UCSD-AML1 (cell line): ENCODE measurements at regions not wholly inside any gene's neighbourhood (a gene's known extent, or its start where the extent isn't known, plus 50 kb on each side); places are given as distances from the start of the nearest gene placed in this dataset.

Source experiments
- DNase-seq: peaks from one replicate; lab custom pipeline; 2025; ENCODE audit not compliant: unreplicated experiment; lab: John Stamatoyannopoulos, UW

DNA sequence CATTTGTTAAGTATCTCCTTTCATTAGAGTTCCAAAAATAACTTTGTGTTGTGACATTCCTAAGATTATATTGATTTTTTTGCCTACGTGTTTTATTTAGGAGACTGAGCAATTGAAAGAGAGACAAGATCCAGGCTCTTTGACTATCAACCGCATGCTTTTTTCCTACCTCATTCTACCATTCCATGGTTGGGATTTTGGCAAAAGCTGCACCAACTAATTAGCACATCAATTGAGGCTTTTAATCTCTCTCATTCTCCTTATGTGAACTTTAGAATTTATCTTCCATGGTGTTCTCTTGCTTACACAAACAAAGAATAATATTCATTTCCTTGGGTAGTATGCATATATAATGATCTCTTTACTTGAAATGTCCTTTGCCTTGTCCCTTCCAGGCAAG, 338.7 kb upstream of the SMC2 start:
- no peak for DNase-seq

- no peak for DNase-seq
Observed at GRCh38 chr9:103755986-103756385, 338.1 kb upstream of the SMC2 start.

DNA sequence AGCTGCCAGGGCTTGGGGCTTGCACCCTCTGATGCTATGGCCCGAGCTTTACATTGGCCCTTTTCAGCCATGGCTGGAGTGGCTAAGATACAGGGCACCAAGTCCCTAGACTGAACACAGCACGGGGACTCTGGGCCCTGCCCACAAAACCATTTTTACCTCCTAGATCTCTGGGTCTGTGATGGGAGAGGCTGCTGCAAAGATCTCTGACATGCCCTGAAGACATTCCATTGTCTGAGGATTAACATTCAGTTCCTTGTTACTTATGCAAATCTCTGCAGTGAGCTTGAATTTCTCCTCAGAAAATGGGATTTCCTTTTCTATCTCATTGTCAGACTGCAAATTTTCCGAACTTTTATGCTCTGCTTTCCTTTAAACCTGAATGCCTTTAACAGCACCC, 337.0 kb upstream of the SMC2 start:
- no peak for DNase-seq

GRCh38 chr9:103761466-103761865, 332.6 kb upstream of the SMC2 start:
- no peak for DNase-seq

DNA sequence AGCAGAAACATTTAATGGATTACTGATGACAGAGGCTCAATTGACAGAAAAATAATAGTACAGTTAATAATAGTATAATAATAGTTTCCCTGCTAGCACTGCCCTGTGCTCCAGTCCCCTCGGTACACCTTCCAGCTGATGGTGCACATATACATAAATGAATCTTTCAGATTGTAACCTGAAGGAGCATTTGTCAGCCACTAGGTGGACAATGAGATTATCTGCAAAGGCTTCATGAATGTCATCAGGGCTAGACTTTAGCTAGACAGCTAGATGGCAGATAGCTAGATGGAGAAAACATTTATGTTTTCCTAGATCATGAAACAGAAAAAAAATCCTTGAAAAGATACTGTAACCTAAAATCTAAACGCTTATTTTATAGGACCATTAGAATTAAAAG, 304.4 kb upstream of the SMC2 start:
- DNase-seq = no peak

GRCh38 chr9:103798620-103799019, 295.5 kb upstream of the SMC2 start:
- DNase-seq = no peak

DNA sequence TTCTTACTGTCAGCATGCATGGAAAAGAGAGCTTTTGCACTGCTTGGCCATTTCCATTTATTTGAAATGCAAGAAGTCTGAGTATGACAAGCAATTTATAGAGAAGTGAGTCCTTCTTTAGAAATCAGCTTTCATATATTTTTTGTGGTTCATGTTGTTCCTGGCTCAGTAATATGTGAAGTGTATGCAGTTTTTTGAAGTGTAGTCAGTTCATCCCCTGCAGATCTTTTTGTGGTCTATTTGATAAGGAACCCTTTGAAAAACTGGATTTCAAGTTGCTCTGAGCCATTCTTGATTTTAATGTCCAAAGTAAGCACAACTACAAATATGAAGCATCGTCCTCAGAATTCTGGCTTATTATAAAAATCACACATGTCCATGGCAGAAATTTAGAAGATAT, 294.1 kb upstream of the SMC2 start:
- DNase-seq = no peak

DNA sequence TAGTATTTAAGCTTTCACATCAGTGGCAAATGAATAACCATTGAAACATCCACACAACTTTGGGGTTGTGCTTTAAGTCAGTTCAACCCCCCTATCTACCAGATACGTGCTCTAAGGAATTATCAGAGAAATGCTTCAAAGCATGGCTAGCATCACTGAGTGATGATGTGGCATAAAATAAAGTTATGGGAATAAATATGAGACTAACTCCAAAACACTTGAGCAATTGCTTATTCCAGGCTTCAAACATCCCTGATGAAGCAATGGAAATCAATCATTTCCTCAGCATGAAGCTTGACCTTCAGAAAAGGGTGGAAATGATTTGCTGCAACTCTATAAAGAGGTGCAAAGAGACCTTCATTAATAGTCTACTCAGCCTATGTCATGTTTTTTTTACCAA, 292.0 kb upstream of the SMC2 start:
- no peak for DNase-seq

GRCh38 chr9:103803245-103803644, 290.9 kb upstream of the SMC2 start:
- no peak for DNase-seq

GRCh38 chr9:103804077-103804735, 289.9 kb upstream of the SMC2 start:
- DNase-seq = no peak

DNA sequence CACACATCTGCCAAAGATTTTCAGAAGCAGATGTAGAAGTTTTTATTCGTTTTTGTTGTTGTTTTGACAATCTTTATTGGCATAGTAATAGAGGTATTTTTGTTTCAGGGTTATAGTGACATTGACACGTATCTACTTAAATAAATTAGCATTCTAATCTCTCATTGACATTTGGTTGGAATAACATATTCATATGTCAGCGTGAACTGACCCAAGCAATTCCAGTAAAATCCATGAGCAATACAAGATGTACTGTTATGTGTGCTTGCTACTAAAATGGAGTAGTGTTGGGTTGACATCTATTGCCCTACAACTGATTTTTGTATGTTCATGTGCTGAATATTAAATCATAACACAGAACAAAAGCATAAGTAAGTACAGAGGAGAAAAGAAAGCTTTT, 284.4 kb upstream of the SMC2 start:
- DNase-seq = no peak

DNA sequence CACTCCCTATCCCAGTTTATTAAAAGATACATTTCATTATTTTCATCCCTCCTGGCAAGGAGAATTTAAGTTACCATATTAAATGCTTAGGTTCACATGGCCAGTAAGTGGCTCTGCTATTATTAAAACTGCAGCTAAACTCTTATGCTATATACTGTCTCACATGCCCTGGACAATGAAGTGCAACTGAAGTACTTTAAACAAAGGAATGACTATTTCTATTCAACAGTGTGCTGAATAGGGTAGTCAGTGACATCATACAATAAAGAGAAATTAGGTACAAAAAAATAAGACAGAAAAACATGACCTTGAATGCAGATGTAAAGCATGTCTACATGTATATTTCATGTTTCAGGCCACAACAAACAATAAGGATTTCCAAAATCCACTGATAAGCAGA, 282.6 kb upstream of the SMC2 start:
- no peak for DNase-seq

- DNase-seq = no peak
Observed at GRCh38 chr9:103816146-103816545, 278.0 kb upstream of the SMC2 start.

GRCh38 chr9:103819936-103820335, 274.2 kb upstream of the SMC2 start:
- no peak for DNase-seq

GRCh38 chr9:103821115-103821514, 273.0 kb upstream of the SMC2 start:
- no peak for DNase-seq

DNA sequence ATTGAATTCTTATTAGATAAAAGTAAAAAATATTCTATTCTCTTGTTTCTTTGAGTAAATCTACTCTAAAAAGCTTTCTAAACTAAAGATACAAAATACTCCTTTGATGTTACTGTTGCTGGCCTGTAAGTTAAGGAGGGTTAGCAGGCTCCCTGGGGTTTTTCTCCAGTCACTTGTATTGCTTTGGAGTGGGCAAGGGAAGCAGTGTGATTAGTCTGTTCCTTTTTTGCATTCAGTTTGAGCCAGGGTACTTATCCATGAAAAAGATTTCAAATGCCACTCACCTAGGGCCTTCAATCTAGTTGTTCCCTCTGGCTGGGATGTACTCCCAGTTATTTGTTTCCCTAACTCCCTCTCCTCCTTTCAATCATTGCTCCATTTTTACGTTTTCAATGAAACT, 256.2 kb upstream of the SMC2 start:
- DNase-seq = no peak

GRCh38 chr9:103839197-103839596, 254.9 kb upstream of the SMC2 start:
- no peak for DNase-seq

DNA sequence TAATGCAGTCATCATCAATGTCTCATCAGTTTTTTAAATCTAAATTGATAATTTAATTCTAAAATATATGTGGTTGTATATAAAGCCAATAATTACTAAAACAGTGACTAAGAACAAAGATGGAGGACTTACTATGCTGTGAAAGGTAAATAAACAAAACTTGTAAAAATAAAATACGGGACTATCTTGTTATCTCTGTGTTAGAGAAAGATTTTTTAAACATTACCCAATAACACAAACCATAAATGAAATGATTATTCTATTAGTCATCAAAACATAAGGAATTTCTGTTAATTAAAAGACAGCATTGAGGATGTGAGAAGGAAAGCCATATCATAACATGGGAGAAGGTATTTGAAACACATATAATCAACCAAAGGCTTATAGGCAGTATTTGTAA, 226.2 kb upstream of the SMC2 start:
- no peak for DNase-seq

DNA sequence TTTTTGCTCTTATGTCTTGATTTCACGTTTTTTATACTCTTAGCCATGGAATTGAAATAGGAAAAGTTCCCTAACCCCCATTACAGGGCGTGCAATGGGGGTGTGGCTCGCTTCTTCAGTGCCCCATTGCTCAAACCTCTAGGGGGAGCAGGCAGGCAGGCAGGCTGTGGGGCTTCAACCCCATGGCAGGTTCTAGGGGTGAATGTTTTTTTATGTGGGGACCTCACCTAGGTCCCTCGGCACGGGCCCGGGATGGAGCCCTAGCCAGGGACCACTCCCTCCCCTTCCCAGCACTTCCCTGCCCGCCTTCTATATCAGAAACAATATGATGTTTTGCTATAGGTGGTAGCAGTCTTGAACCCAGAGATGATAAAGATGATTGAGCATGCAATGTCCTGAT, 221.3 kb upstream of the SMC2 start:
- DNase-seq = no peak

- DNase-seq = no peak
Observed at GRCh38 chr9:103881419-103881818, 212.7 kb upstream of the SMC2 start.

GRCh38 chr9:103889989-103890388, 204.1 kb upstream of the SMC2 start:
- no peak for DNase-seq

DNA sequence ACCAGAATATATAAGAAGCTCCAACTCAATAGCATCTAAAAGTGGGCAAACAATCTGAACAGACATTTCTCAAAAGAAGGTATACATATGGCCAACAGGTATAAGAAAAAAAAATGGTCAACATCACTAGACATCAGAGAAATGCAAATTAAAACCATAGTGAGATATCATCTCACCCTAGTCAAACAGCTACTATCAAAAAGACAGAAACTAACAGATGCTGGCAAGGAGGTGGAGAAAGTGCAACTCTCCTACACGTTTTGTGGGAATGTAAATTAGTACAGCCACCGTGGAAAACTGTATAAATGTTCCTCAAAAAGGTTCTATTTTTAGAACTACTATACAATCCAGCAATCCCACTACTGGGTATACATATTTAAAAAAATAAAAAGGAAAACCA, 199.9 kb upstream of the SMC2 start:
- DNase-seq = no peak

DNA sequence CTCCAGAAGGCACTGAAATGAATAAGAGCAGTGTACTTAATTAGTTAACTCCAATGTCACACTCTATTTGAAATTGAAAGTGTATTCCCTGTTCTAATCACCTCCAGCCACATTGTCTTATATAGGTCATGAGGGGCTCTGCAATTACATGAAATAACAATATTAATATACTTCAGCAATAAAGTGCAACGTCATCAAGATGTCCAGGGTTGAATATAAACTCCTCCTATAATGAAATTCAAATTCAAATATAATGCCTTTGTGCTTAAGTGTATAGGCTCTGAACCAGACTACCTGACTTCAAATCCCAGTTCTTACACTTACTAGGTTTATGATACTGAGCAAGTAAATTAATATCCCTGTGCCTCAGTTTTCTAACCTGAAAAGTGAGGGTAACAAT, 195.6 kb upstream of the SMC2 start:
- DNase-seq = no peak

DNA sequence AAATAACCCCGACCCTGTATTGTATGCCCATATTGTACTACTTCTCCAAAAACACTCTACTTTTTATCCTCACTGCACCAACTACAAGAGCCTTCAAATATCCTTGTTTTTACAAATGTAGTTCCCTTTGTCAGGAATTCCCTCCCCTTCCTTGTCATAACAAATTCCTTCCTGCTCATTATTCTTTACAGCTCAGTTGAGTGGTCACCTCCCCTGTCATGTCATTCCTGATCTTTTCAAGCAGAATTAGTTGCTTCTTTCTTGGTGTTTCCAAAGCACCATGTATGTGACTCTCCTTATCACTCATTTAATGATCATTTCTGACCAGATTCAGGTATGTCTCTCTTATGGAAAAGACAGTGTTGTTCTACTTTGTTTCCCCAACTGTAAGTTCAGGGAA, 194.2 kb upstream of the SMC2 start:
- no peak for DNase-seq
